Gastroesophageal sphincter (tissue), 4 donors: ENCODE measurements at regions not wholly inside any gene's neighbourhood (a gene's known extent, or its start where the extent isn't known, plus 50 kb on each side); places are given as distances from the start of the nearest gene placed in this dataset.

Experiments used
- ATAC-seq: fragments of 150-250 bp; one replicate; pipeline ENCODE4 v1.9.1; 2016; ENCODE audit warnings: mild to moderate bottlenecking, moderate library complexity
- H3K27ac ChIP-seq, 4 donors: fragments of 200-600 bp; sonication (generic) in 3 of 4; 1 replicate in 3 of 4; 2 replicates in 1 of 4; pipeline ENCODE4 v1.5.1; 2016 to 2019
- H3K27me3 ChIP-seq: fragments of 200-600 bp; sonication (generic); one replicate; pipeline ENCODE4 v1.5.1; 2019
- H3K36me3 ChIP-seq, 2 donors: fragments of 200-600 bp; sonication (generic); one replicate each; pipeline ENCODE4 v1.5.1; 2019; ENCODE audit warnings: control low read depth in 1 of 2
- H3K4me1 ChIP-seq, 3 donors: fragments of 200-600 bp; sonication (generic); 1 replicate in 2 of 3; 2 replicates in 1 of 3; pipeline ENCODE4 v1.5.1; 2016 to 2019; ENCODE audit warnings: control low read depth in 2 of 3
- H3K4me3 ChIP-seq, 2 donors: fragments of 200-600 bp; sonication (generic); one replicate each; pipeline ENCODE4 v1.5.1; 2019; ENCODE audit warnings: mild to moderate bottlenecking in 1 of 2, moderate library complexity in 1 of 2
- H3K9me3 ChIP-seq, 3 donors: fragments of 200-600 bp; sonication (generic); one replicate each; pipeline ENCODE4 v1.5.1; 2017 to 2019; ENCODE audit warnings: control low read depth in 2 of 3
- EP300 ChIP-seq: sonication (generic); formaldehyde crosslinking; IDR thresholded peaks from one replicate; pipeline ENCODE4 v1.6.1; 2017; ENCODE audit warnings: antibody characterized with exemption, mild to moderate bottlenecking
- POLR2A ChIP-seq, 2 donors: fragments of 450-650 bp; IDR thresholded peaks; one replicate each; pipeline ENCODE4 v1.6.1; 2017; ENCODE audit warnings: antibody characterized with exemption in 2 of 2, mild to moderate bottlenecking in 2 of 2, moderate library complexity in 1 of 2
- POLR2AphosphoS5 ChIP-seq: sonication (generic); formaldehyde crosslinking; IDR thresholded peaks from one replicate; pipeline ENCODE4 v1.6.1; 2017; ENCODE audit warnings: antibody characterized with exemption
- whole genome bisulfite sequencing, 2 donors: methylation state at CpG; one replicate each; pipeline ENCODE4 v1.1.5; 2018; ENCODE audit warnings: low coverage in 1 of 2; 5-methylcytosine and 5-hydroxymethylcytosine counted together
- TF ChIP-seq, protein P1 (sequence below), 4 experiments: fragments of 200-600 bp in 2 of 4; fragments of 450-650 bp in 2 of 4; sonication (generic) in 1 of 4; IDR thresholded peaks; one replicate each; pipeline ENCODE4 v1.5.1; 2017 to 2019; ENCODE audit warnings: antibody characterized with exemption in 4 of 4, mild to moderate bottlenecking in 2 of 4, moderate library complexity in 2 of 4

DNA sequence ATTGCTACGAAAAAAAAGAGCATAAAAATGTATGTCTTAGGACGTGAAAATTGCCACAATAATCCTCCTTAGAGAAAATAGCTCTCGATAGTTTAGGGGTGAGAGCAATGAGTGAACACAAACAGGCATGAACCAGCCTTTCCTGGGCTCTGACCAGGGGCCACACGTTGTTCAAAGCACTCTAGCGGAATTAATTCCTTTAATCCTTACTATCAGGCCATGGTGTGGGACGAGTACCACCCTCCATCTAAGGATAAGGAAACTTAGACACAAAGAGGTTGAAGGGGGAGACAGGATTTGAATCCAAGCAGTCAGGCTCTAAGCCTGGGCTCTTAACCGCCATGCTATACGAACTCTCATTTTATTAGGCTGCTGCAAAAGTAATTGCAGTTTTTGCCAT, 81.9 kb upstream of the CACNA2D3 start:
- WGBS, 2 donors: 71 to 86% methylated on average over 6 to 8 of the region's 8 CpGs
- H3K36me3 ChIP-seq: no peaks in the 10 kb centered on the region
- no peak overlapping the region for H3K4me3 ChIP-seq
- no peak overlapping the region for H3K27ac ChIP-seq
- no peaks in the 10 kb centered on the region for H3K27me3 ChIP-seq
- no peak for ATAC-seq
- TF ChIP-seq EP300: no peak
- TF ChIP-seq POLR2AphosphoS5: no peak
- TF ChIP-seq, protein P1, sequence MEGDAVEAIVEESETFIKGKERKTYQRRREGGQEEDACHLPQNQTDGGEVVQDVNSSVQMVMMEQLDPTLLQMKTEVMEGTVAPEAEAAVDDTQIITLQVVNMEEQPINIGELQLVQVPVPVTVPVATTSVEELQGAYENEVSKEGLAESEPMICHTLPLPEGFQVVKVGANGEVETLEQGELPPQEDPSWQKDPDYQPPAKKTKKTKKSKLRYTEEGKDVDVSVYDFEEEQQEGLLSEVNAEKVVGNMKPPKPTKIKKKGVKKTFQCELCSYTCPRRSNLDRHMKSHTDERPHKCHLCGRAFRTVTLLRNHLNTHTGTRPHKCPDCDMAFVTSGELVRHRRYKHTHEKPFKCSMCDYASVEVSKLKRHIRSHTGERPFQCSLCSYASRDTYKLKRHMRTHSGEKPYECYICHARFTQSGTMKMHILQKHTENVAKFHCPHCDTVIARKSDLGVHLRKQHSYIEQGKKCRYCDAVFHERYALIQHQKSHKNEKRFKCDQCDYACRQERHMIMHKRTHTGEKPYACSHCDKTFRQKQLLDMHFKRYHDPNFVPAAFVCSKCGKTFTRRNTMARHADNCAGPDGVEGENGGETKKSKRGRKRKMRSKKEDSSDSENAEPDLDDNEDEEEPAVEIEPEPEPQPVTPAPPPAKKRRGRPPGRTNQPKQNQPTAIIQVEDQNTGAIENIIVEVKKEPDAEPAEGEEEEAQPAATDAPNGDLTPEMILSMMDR (IDR thresholded peaks at IDR 0.05): no peak
- no peaks in the 10 kb centered on the region for H3K9me3 ChIP-seq
- H3K4me1 ChIP-seq: no peaks in the 10 kb centered on the region

DNA sequence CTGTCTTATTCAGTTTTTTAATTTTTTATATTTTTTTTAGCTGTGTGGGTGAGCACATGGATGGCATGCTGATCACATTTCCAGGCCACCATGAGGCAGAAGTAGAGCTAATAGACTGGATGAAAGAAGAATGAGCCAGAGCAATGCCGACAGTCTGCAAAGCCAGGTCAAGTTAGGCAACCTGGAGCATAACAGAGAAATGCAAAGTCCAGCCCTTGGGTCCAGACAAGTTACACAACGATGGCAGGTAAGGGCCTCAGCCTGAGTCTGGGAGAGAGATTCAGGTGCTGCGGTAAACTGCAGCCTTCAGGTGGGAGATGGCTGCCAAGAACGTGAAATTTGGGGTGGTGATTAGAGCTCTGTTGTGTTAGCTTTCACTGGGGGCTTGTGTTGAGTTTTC, 84.0 kb upstream of the CACNA2D3 start:
- no peaks in the 10 kb centered on the region for H3K36me3 ChIP-seq
- H3K4me1 ChIP-seq: no peaks in the 10 kb centered on the region
- no peak overlapping the region for H3K27ac ChIP-seq
- H3K9me3 ChIP-seq: no peaks in the 10 kb centered on the region
- H3K27me3 ChIP-seq: no peaks in the 10 kb centered on the region
- WGBS, 2 donors: 80 to 89% methylated on average over 2 to 4 of the region's 4 CpGs
- TF ChIP-seq EP300 (no peak), POLR2A (IDR thresholded peaks at IDR 0.05) (no peak), POLR2AphosphoS5 (no peak)
- TF ChIP-seq, protein P1 (IDR thresholded peaks at IDR 0.05): no peak
- no peak for ATAC-seq
- H3K4me3 ChIP-seq: no peak overlapping the region

GRCh38 chr3:54036543-54036942, 85.8 kb upstream of the CACNA2D3 start:
- no peak overlapping the region for H3K4me3 ChIP-seq
- no peaks in the 10 kb centered on the region for H3K36me3 ChIP-seq
- no peaks in the 10 kb centered on the region for H3K9me3 ChIP-seq
- no peak overlapping the region for H3K27ac ChIP-seq
- H3K27me3 ChIP-seq: no peaks in the 10 kb centered on the region
- no peak for TF ChIP-seq EP300
- TF ChIP-seq, protein P1 (IDR thresholded peaks at IDR 0.05): no peak
- TF ChIP-seq POLR2A (IDR thresholded peaks at IDR 0.05): no peak
- no peak for TF ChIP-seq POLR2AphosphoS5
- WGBS, 2 donors: 81 to 90% methylated on average over 2 of the region's 2 CpGs
- no peak for ATAC-seq
- H3K4me1 ChIP-seq: no peaks in the 10 kb centered on the region

- Histone ChIP-seq H3K27ac (no peak overlapping the region), H3K36me3 (no peaks in the 10 kb centered on the region), H3K4me3 (no peak overlapping the region), H3K9me3 (no peaks in the 10 kb centered on the region), H3K27me3 (no peaks in the 10 kb centered on the region), H3K4me1 (no peaks in the 10 kb centered on the region)
- ATAC-seq: no peak
- no peak for TF ChIP-seq POLR2AphosphoS5
- TF ChIP-seq, protein P1 (IDR thresholded peaks at IDR 0.05): no peak
- TF ChIP-seq POLR2A (IDR thresholded peaks at IDR 0.05): no peak
- no peak for TF ChIP-seq EP300
- WGBS, 2 donors: 78% methylated on average over 3 of the region's 4 CpGs; no CpG with 5 or more reads in 1 of the 2 donors
These were observed 87.4 kb upstream of the CACNA2D3 start for GRCh38 chr3:54034971-54035370.

GRCh38 chr3:54033761-54034160, 88.6 kb upstream of the CACNA2D3 start:
- Histone ChIP-seq H3K9me3 (no peaks in the 10 kb centered on the region), H3K27ac (no peak overlapping the region), H3K4me1 (no peaks in the 10 kb centered on the region), H3K27me3 (no peaks in the 10 kb centered on the region), H3K4me3 (no peak overlapping the region), H3K36me3 (no peaks in the 10 kb centered on the region)
- TF ChIP-seq, protein P1 (IDR thresholded peaks at IDR 0.05): no peak
- TF ChIP-seq EP300 (no peak), POLR2AphosphoS5 (no peak), POLR2A (IDR thresholded peaks at IDR 0.05) (no peak)
- no peak for ATAC-seq
- 74 to 85% methylated on average over 2 to 3 of the region's 17 CpGs for WGBS, 2 donors
